GM19025 (cell line): ENCODE measurements at regions not wholly inside any gene's neighbourhood (a gene's known extent, or its start where the extent isn't known, plus 50 kb on each side); places are given as distances from the start of the nearest gene placed in this dataset.
A peak's percentile ranks its signal among the peaks of the same experiment; 100 is the strongest.

ENCODE experiments used
- ATAC-seq: cut with Tn5 transposase; IDR thresholded peaks from one replicate; pipeline ENCODE4 v1.9.1; 2021; ENCODE audit warnings: mild to moderate bottlenecking, low read depth, moderate library complexity; ENCODE audit not compliant: unreplicated experiment

GRCh38 chr18:43213816-43214215, 63.5 kb downstream of the SYT4 start:
- ATAC-seq, result no peak

GRCh38 chr18:43211059-43211458, 66.2 kb downstream of the SYT4 start:
- no peak for ATAC-seq

DNA sequence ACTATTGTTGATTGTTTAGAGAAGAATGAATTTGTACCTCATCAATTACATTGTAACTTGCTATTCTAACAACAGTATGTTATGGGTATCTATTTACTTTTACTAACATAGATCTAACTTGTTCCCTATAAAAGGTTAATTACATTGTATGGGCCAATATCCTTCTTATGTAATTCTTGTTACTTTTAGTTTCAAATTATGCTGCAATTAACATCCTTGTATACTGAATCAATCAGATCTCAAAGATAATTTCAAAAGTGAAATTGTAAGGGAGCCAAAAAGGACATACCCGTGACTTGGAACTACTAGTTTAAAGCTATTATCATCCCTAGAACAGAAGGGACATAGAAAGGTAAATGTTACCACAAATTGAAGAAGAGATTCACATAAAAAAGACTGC, 79.9 kb upstream of the RIT2 start:
- no peak for ATAC-seq

DNA sequence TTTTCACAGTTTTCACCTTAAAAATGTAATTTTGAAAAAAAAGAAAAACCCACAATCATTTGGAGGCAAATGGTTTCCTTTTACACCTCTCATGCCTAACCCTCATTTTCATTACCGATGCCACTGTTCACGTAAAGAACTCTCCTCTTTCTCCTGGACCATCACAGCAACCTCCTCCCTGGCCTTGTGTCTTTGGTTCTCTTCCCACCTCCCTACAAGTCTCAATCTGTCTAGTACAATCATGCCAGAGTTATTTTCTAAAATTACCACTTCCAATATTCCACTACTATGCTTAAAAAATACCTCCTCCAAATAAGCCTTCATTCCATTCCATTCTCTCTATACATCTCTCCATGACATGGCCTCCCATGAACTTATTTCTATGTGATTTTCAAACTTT, 77.9 kb upstream of the RIT2 start:
- no peak for ATAC-seq

GRCh38 chr18:43192408-43192807, 76.9 kb upstream of the RIT2 start:
- peak; percentile 53 for ATAC-seq

GRCh38 chr18:43181711-43182110, 66.2 kb upstream of the RIT2 start:
- ATAC-seq, result no peak

DNA sequence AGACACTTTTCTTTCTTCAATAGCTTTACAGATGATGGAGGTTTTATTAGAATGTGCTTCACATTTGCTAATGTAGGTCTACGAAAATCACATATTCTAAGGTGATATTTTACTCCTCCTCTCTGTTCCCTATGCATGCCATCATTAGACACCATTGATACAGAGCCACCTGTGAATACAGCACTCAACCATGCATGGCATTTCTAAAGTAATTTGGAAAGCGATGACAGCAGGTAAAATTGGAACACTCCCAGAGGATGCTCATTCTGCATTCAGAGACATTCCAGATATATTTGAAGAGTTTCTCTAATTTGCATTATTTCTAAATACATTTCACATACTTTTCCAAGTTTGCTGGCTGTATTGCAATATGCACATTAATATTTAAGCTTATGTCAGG, 65.3 kb upstream of the RIT2 start:
- ATAC-seq, result no peak

GRCh38 chr18:43175257-43175656, 59.8 kb upstream of the RIT2 start:
- no peak for ATAC-seq

DNA sequence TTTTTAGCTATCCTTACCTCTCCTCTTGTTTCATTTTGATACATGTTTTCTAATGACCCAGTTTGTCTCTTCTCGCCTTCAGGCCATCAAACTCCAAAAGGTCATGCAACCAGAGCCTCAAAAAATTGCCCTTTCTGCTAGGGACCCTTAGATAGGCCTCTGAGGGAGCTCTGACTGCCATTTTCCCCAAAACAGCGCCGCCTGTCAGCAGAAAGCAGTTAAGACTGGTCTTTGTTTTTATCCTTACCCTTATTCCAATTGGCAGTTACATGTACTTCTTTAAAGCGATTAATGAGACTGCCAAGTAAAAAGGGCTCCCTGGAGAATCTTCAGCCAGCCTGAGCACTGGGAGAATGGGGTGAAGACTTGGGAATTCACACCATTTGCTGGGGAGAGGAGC, 55.1 kb upstream of the RIT2 start:
- no peak for ATAC-seq
